GM19239 (cell line): ENCODE measurements at regions not wholly inside any gene's neighbourhood (a gene's known extent, or its start where the extent isn't known, plus 50 kb on each side); places are given as distances from the start of the nearest gene placed in this dataset.

ENCODE experiments used
- DNase-seq: peaks from one replicate; pipeline ENCODE4 v3.0.0; 2011; ENCODE audit warnings: low spot score; ENCODE audit not compliant: insufficient read length
- FAIRE-seq: peaks from 2 replicates; lab custom pipeline; 2011; peaks lifted over from hg19 to GRCh38; lab: Jason Lieb, UNC

- no peak for FAIRE-seq
- DNase-seq, result no peak
Measured at GRCh38 chr9:99326112-99326916, 104.2 kb downstream of the SEC61B start.

DNA sequence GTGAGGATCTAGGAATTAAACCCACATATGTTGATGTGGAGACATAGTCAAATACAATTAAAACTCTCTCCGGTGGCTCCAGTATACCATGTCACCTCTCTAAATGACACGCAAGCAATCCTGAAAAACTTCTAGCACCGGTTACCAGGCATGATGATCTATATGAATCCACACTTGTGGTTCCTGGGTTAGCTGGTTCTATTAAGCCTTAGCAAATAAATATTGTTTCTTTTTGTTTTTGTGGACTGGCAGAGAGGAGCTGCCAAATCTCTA, 104.8 kb downstream of the SEC61B start:
- FAIRE-seq (no peak), DNase-seq (no peak)

GRCh38 chr9:99327667-99328066, 105.6 kb downstream of the SEC61B start:
- FAIRE-seq, result no peak
- DNase-seq, result no peak

GRCh38 chr9:99335280-99335679, 113.2 kb downstream of the SEC61B start:
- no peak for DNase-seq
- FAIRE-seq, result no peak

DNA sequence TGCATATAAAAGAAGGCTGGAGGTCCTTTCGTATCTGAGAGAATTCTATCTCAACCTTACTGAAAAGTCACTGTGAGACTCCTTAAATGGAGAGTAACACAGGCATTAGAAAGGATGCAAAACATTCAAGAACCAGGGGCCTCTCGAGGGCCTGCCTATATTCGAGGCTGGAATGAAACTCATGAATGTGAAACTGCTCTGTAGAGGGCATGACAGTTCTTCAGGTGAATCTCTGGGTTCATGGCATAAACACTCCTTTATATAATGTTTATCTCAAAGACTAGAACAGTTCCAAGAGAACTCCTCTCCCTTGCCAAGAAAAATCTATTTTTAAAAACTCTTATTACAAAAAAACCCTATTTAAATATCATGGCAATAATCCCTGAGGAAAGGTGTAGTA, 113.9 kb downstream of the SEC61B start:
- FAIRE-seq (no peak), DNase-seq (no peak)

DNA sequence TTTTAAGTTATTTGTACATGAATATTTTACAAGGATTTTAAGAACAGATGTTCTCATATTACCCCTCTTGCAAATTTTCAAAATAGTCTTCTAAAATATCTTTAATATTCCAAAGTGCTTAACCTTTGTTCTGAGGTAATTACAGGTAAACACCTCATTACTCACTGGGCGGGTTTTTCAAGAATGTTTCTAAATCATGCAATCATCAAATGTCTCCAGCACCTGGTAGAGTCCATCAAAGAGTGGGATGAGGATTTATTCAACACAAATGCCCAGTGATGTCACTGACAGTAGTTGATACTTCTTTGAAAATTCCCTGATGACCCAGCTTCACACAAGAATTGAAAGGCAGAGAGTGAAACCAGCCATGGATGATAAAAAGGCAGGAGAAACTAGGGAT, 114.4 kb downstream of the SEC61B start:
- FAIRE-seq (no peak), DNase-seq (no peak)

DNA sequence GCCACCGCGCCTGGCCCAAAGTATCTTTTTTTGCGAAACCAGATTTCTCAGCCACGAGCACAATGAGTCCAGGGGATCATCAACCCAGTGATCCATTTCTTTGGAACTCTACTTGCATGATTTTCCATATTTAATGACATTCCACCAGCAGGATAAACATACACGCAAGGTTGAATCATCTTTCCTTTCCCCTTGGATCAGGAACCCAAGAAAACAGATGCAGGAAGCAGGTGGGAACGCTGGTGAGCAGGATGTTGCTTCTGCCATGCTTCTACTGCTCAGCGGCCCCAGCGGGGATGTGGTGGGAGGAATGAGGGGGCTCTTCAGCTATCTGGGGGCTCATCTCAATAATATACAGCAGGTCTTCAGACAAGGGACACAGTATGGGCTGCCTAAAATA, 118.2 kb downstream of the SEC61B start:
- DNase-seq, result no peak
- no peak for FAIRE-seq

DNA sequence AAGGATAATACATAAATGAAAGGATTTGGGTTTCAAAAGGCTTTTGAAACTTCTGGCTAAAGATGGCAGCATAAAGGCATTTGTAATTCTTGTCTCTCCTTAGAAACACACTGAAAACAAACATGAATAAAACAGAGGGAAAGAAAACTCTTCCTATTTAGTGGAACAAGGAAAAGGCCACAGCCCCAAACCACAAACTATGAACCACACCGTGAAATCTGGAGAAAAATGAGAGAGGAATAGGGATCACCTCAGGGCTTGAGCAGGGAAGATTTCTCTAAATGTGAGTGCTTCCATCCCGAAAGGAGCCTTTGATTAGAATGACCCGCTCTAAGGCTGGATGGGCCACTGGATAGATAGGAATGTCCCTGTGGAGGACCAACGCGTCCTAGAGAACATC, 119.6 kb downstream of the SEC61B start:
- FAIRE-seq, result no peak
- no peak for DNase-seq

GRCh38 chr9:99345451-99345850, 123.4 kb downstream of the SEC61B start:
- DNase-seq (no peak), FAIRE-seq (no peak)

- no peak for FAIRE-seq
- DNase-seq, result no peak
Measured at GRCh38 chr9:99345942-99346341, 123.9 kb downstream of the SEC61B start.

- FAIRE-seq (no peak), DNase-seq (no peak)
Measured at GRCh38 chr9:99347568-99347967, 125.5 kb downstream of the SEC61B start.

GRCh38 chr9:99348289-99348688, 126.2 kb downstream of the SEC61B start:
- no peak for DNase-seq
- FAIRE-seq, result no peak

DNA sequence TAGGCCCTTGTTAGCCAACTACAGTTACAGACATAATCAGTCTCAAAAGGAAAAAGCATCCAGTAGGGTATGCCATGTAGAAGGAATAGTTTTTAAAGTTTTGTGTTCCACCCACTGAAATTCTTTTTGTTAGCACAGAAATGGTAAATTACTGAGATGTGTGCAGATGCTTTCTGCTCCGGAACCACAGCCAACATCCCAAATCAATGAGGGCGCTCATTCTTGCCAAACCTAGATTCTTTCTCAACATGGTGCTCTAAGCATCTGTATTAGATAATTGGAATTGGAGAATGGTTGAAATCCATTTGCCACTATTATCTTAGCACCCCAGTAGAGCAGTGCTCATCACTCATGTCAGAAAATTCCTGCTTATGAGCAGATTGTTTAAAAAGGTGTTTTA, 127.8 kb downstream of the SEC61B start:
- no peak for DNase-seq
- no peak for FAIRE-seq

- FAIRE-seq (no peak), DNase-seq (no peak)
Measured at GRCh38 chr9:99350461-99350860, 128.4 kb downstream of the SEC61B start.

DNA sequence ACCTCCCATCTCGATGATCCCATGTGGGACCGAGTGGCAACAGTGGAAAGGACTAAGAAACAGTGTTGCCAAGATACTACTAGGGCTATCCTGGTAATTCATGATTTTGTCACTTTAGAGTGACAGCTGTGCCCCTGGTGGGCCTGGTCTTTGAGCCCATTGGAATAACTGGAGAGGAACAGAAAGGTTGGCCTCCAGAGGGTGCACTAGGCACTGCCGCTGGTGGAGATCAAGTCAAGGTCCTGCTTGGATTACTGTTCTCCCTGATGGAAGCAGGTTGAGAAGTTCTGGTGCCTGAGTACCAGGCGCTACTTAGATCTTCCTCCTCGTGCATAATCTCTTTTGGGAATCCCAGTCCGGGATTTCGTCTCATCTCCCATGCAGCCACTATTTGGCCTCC, 129.6 kb downstream of the SEC61B start:
- FAIRE-seq (no peak), DNase-seq (no peak)

GRCh38 chr9:99352826-99353225, 130.7 kb downstream of the SEC61B start:
- DNase-seq, result no peak
- no peak for FAIRE-seq

DNA sequence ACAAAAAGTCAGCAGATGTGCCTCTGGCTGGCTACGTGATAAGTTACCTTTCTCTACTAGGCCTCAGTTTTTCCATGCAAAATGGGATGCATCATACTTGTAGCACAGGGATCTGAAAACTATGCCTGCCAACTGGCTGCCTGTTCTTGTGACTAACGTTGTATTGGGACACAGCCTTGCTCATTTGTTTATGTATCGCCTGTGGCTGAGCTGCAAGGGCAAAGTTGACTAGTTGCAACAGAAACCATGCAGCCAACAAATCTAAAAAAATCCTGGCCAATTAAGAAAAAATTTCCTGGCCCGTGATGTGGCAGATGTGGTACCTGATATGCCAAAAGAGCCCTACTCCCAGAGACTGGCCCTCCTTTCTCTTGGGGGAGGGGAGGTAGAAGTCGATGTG, 131.3 kb downstream of the SEC61B start:
- no peak for DNase-seq
- FAIRE-seq, result no peak

DNA sequence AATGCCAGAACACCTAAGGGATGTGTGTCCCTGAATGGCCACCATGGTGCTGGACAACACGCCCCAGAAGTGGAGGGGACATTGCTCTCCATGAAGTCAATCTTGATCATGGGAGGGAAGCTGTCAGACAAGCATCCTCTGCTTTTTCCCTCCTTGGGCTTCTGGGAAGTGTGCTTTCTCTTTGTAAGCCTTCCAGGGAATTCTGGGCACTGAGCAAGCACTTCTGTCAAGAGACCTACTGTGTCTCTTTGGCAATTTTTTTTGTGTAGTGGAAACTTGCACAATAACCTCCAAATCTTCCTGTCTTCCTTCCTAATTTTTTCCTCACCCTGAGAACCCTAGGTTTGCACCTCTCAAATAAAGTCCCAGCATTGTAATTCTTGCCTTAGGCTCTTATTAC, 132.0 kb downstream of the SEC61B start:
- FAIRE-seq (no peak), DNase-seq (no peak)

DNA sequence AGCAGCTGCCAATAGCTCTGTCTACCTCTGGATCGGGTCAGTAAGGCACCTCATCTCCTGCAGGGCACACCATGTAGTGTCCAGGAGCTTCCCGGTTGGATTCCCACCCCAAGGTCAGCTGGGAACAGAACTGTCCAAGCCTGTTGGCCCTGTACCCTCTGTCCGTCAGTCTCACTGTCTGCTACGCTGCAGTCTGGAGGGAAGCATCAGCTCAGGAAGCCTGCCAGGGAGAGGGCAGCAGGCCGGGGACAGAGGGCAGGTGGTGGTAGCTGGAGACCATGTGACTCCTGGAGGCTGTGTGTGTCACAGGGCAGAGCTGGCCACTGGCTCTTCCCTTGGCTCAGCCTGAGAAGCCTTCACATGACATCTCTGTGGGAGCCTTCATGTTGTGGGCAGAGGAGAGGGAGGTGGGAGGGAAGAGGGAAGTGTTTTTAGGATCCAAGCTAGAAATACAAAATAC, 134.5 kb downstream of the SEC61B start:
- DNase-seq (no peak), FAIRE-seq (no peak)

DNA sequence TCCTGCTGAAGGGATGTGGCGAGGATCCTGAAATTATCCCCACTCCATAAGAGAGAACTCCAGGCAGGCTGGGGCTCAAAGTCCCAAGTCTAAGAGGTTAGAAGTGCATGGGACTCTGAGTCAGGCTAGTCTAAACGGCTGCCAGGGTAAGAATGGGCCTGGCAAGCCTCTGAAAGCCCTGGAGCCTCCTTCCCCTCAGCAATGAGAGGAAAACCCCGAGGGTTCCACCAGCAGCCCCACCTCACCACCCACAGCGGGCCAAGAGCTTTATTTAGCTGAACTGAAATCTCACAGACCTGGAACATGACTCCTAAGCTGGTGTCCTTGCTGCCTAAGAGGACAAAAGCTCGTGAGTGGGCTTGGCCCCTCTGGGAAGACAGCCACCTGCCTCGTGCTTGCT, 135.5 kb downstream of the SEC61B start:
- no peak for FAIRE-seq
- no peak for DNase-seq

GRCh38 chr9:99358668-99359067, 136.6 kb downstream of the SEC61B start:
- FAIRE-seq (no peak), DNase-seq (no peak)

DNA sequence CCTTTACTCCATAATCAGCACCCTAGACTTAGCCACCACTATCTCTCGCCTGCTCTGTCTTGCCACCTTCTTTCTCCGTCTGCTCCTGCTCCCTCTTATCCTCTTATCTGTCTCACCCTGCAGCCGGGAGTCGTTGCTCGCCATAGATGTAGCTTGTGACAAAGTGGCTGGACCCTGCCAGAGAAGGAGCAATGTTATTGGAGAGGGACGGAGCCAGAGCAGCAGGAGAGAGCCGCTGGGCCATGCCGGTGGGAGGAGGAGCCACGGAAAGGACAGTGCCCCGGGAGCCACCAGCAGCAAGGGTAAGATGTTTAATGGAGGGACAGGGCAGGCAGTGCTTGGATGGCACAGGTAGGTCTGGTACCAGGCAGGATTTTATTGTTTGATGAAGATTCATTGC, 137.3 kb downstream of the SEC61B start:
- DNase-seq (no peak), FAIRE-seq (no peak)

- FAIRE-seq, result no peak
- no peak for DNase-seq
Measured at GRCh38 chr9:99360026-99360425, 137.9 kb downstream of the SEC61B start.
